Heart left ventricle (tissue), 16 donors: ENCODE measurements at regions not wholly inside any gene's neighbourhood (a gene's known extent, or its start where the extent isn't known, plus 50 kb on each side); places are given as distances from the start of the nearest gene placed in this dataset.

Experiments
- ATAC-seq, 4 donors: fragments of 200-7000 bp; cut with Tn5 transposase; one replicate each; pipeline ENCODE4 v1.9.1; 2020 to 2022; ENCODE audit warnings: moderate library complexity in 4 of 4, mild to moderate bottlenecking in 3 of 4, moderate number of reproducible peaks in 1 of 4
- DNase-seq, 5 donors: peaks; one replicate each; pipeline ENCODE4 v3.0.0-alpha.2; 2020
- H3K27ac ChIP-seq, 12 donors: fragments of 200-600 bp; sonication (generic) in 4 of 12; one replicate each; pipeline versions ENCODE4 v1.5.0 to v1.8.0; 2016 to 2022; ENCODE audit warnings: mild to moderate bottlenecking in 2 of 12
- H3K27me3 ChIP-seq, 9 donors: fragments of 200-600 bp; sonication (generic) in 2 of 9; one replicate each; pipeline versions ENCODE4 v1.5.1 to v1.8.0; 2016 to 2022; ENCODE audit warnings: mild to moderate bottlenecking in 3 of 9
- H3K36me3 ChIP-seq, 9 donors: fragments of 200-600 bp; sonication (generic) in 2 of 9; one replicate each; pipeline versions ENCODE4 v1.5.0 to v1.8.0; 2018 to 2022; ENCODE audit warnings: mild to moderate bottlenecking in 2 of 9
- H3K4me1 ChIP-seq, 12 donors: fragments of 200-600 bp; sonication (generic) in 4 of 12; one replicate each; pipeline versions ENCODE4 v1.5.0 to v1.8.0; 2016 to 2022; ENCODE audit warnings: mild to moderate bottlenecking in 3 of 12
- H3K4me3 ChIP-seq, 12 donors: fragments of 200-600 bp; sonication (generic) in 4 of 12; one replicate each; pipeline versions ENCODE4 v1.5.0 to v1.8.0; 2017 to 2022; ENCODE audit warnings: mild to moderate bottlenecking in 9 of 12, moderate library complexity in 4 of 12
- H3K9me3 ChIP-seq, 12 donors: fragments of 200-600 bp; sonication (generic) in 4 of 12; one replicate each; pipeline versions ENCODE4 v1.5.0 to v1.8.0; 2016 to 2022; ENCODE audit warnings: mild to moderate bottlenecking in 1 of 12
- CTCF ChIP-seq, 12 donors: fragments of 200-600 bp; sonication (generic) in 4 of 12; IDR thresholded peaks; one replicate each; pipeline versions ENCODE4 v1.5.0 to v1.8.0; 2018 to 2022; ENCODE audit warnings: antibody characterized with exemption in 12 of 12, mild to moderate bottlenecking in 5 of 12
- POLR2A ChIP-seq, 2 donors: fragments of 450-650 bp; IDR thresholded peaks; one replicate each; pipeline ENCODE4 v1.6.1; 2017; ENCODE audit warnings: antibody characterized with exemption in 2 of 2, mild to moderate bottlenecking in 2 of 2, moderate library complexity in 2 of 2
- WGBS, 4 donors: extraction: QIAGEN DNeasy Blood & Tissue Kit in 2 of 4; methylation state at CpG; one replicate each; pipeline versions ENCODE4 v1.1.5 to v1.1.7; 2013 to 2018; 5-methylcytosine and 5-hydroxymethylcytosine counted together
- intact Hi-C, 10 donors: fragments of 100-400 bp; cut with DNase I; formaldehyde crosslinking; loops; one replicate each; pipeline versions ENCODE4 v1.11.1 to v1.14.2; 2022
- donor health status: ischemic (EF 13 %, LVEDD 7.1; RV severe dilation, severe dysfunction).
- donor health status: healthy with polysubstance abuse.
- donor health status: DM: no; HTN: yes; CAD: no.
- donor health status: DM: no; HTN: no; CAD: no.
- donor health status: ischemic (EF 25% LVEDD 6.9; RV normal size, moderate dysfunction).
- donor health status: ischemic (EF 25% LVEDD 5.7; RV mildly dilated, moderate dysfunction).
- donor health status: healthy.
- donor health status: DM: yes; HTN: yes; CAD: no.
- donor health status: ischemic (EF 35%, LVEDD 5.7; RV mildly dilated, moderate dysfunction).
- donor health status: nonischemic (EF 11% LVEDD 7.7; RV severe dilation, severe dysfunction).
- donor health status: DM: yes; HTN: yes; CAD: no.
- donor health status: PGD.
- donor health status: ischemic (EF 29% LVEDD 5.4; RV normal size, mild dysfunction).
- donor health status: nonischemic (EF 23%, LVEDD 6.1; RV moderate dilation, normal function).

- Histone ChIP-seq H3K9me3 (no peaks in the 10 kb centered on the region), H3K27ac (no peak overlapping the region), H3K36me3 (no peaks in the 10 kb centered on the region), H3K27me3 (no peaks in the 10 kb centered on the region), H3K4me1 (no peaks in the 10 kb centered on the region), H3K4me3 (no peak overlapping the region)
- no peak for ATAC-seq
- intact Hi-C loops, result loop anchor here in 7 of 10 donors (5.0 to 10.0 kb wide), 5 partner anchors 339 to 699 kb away; no protein-coding TSS in a partner anchor
- WGBS, 4 donors, result 76 to 85% (median 81%) methylated on average over 4 of the region's 4 CpGs
- no peak for DNase-seq
- no peak for TF ChIP-seq CTCF (IDR thresholded peaks at IDR 0.05)
- no peak for TF ChIP-seq POLR2A (IDR thresholded peaks at IDR 0.05)
Observed at GRCh38 chr17:71464241-71464640, 656.6 kb upstream of the SOX9 start.

- H3K4me1 ChIP-seq, result no peaks in the 10 kb centered on the region
- DNase-seq (no peak), ATAC-seq (no peak)
- no peaks in the 10 kb centered on the region for H3K9me3 ChIP-seq
- TF ChIP-seq POLR2A (IDR thresholded peaks at IDR 0.05) (no peak), CTCF (IDR thresholded peaks at IDR 0.05) (no peak)
- no peaks in the 10 kb centered on the region for H3K27me3 ChIP-seq
- H3K36me3 ChIP-seq, result no peaks in the 10 kb centered on the region
- WGBS, 4 donors, result 82 to 89% (median 86%) methylated on average over 5 of the region's 5 CpGs
- no peak overlapping the region for H3K27ac ChIP-seq
- intact Hi-C loops, result loop anchor here in 7 of 10 donors (5.0 to 10.0 kb wide), 5 partner anchors 340 to 700 kb away; no protein-coding TSS in a partner anchor
- H3K4me3 ChIP-seq, result no peak overlapping the region
Observed at GRCh38 chr17:71464751-71465150, 656.1 kb upstream of the SOX9 start.

GRCh38 chr17:71467719-71468118, 653.1 kb upstream of the SOX9 start:
- H3K4me3 ChIP-seq, result no peak overlapping the region
- intact Hi-C loops, result loop anchor here in 3 of 10 donors (10.0 kb wide), 3 partner anchors 343 to 703 kb away; no protein-coding TSS in a partner anchor
- no peaks in the 10 kb centered on the region for H3K27me3 ChIP-seq
- H3K27ac ChIP-seq, result no peak overlapping the region
- no peak for DNase-seq
- 77 to 94% (median 88%) methylated on average over 2 of the region's 2 CpGs for WGBS, 4 donors
- no peaks in the 10 kb centered on the region for H3K9me3 ChIP-seq
- no peaks in the 10 kb centered on the region for H3K4me1 ChIP-seq
- ATAC-seq, result no peak
- TF ChIP-seq POLR2A (IDR thresholded peaks at IDR 0.05) (no peak), CTCF (IDR thresholded peaks at IDR 0.05) (no peak)
- no peaks in the 10 kb centered on the region for H3K36me3 ChIP-seq

GRCh38 chr17:71470062-71470461, 650.8 kb upstream of the SOX9 start:
- DNase-seq (no peak), ATAC-seq (no peak)
- no peak for TF ChIP-seq POLR2A (IDR thresholded peaks at IDR 0.05)
- no peak for TF ChIP-seq CTCF (IDR thresholded peaks at IDR 0.05)
- H3K9me3 ChIP-seq, result no peaks in the 10 kb centered on the region
- no peak overlapping the region for H3K27ac ChIP-seq
- H3K36me3 ChIP-seq, result no peaks in the 10 kb centered on the region
- 80 to 93% (median 86%) methylated on average over 3 of the region's 3 CpGs for WGBS, 4 donors
- no peak overlapping the region for H3K4me3 ChIP-seq
- intact Hi-C loops, result loop anchor here in 9 of 10 donors (2.0 to 10.0 kb wide), 5 partner anchors 645 to 1075 kb away; no protein-coding TSS in a partner anchor
- no peaks in the 10 kb centered on the region for H3K4me1 ChIP-seq
- no peaks in the 10 kb centered on the region for H3K27me3 ChIP-seq
